Superior temporal gyrus (tissue), 1 donor: ENCODE measurements at regions not wholly inside any gene's neighbourhood (a gene's known extent, or its start where the extent isn't known, plus 50 kb on each side); places are given as distances from the start of the nearest gene placed in this dataset.

Source experiments
- DNase-seq: peaks from one replicate; pipeline ENCODE4 v3.0.0-alpha.2; 2016; ENCODE audit errors: extremely low spot score

DNA sequence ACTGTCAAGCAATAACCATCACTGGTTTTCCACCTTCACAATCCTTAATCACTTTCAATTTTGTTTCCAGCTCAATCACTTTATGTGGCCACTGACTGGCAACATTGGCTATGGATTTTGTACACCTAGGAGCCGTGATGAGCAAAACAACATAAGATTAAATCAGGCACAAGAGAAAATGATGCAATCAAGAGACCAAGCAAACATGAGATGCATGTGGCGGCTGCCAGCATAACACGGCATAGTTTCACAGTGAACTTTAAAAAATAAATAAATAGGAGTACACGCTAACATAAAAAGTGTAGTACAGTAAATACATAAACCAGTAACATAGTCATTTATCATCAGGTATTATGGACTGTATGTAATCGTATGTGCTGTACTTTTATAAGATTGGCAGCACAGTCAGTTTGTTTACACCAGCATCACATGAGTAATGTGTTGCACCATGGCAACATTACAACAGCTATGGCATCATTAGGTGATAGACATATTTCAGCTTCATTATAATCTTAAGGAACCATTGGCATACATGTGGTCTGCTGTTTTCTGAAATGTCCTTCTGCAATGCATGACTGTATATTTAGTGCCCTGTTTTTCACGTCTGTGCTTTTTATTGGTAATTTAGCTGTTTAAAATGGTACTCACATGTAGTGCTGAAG lies 83.3 kb upstream of the PRDM11 start:
- DNase-seq = no peak

GRCh38 chr11:45063669-45064068 lies 82.8 kb upstream of the PRDM11 start:
- no peak for DNase-seq

DNA sequence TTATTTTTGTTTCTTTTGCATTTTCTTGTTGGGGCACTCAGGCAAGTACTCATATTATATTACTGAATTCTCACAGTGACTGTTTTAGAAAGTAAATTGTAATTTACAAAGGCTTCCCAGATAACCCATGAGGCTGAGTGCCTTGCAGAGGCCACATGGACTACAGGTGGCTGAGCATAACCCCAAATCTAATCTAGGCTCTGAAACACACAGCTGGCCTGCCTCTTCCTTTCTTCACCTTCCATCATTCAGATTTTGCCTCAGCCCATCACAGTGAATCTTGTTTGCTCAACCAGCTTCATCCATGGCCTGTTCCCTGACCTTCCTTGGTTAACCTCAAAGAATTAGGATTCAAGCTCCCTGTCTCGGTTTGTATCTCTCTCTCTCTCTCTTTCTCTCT lies 78.5 kb upstream of the PRDM11 start:
- DNase-seq = no peak

GRCh38 chr11:45071232-45071631 lies 75.2 kb upstream of the PRDM11 start:
- DNase-seq = no peak

- no peak for DNase-seq
Observed at GRCh38 chr11:45073685-45074141, 72.7 kb upstream of the PRDM11 start.

- no peak for DNase-seq
Observed at GRCh38 chr11:45075519-45075918, 70.9 kb upstream of the PRDM11 start.

- DNase-seq = no peak
Observed at GRCh38 chr11:45075952-45076351, 70.5 kb upstream of the PRDM11 start.

DNA sequence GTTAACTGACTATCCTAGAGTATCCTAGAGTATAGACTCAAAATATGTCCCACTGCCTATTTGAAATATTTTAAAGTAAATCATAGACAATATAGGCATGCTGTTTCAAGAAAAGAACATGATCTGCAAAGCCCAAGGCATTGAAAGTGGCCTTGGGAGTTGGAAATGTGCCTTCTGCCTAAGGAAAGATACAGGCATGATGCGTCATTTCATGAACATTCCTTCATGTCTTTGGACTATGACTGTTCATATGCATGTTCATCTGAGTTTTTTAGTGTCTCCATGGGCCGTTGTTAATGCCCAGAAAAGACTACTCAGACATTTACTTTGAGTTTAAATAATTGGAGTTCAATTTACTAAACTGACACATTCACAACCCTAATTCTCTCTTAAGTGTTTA lies 69.7 kb upstream of the PRDM11 start:
- DNase-seq = no peak

- peak; percentile 51 for DNase-seq
Observed at GRCh38 chr11:45078236-45079074, 68.0 kb upstream of the PRDM11 start.

- DNase-seq = peak; percentile 52
Observed at GRCh38 chr11:45079075-45079444, 67.4 kb upstream of the PRDM11 start.

DNA sequence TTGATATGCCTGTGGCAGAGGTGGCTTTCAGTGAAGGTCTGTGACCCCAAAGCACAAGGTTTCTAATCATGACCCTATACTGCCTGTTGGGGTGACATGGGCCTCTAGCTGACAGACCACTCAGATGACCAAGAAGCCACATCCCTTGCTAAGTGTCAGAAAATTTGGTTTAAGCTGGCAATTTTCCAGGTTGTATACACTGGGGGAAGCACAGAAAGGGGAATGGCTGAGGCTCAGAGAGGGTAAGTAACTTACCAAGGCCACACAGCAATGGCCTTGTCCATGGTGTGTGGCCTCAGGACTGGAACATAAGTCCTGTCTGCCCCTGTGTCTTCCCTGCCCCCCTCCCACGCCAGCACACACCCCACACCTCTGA lies 66.9 kb upstream of the PRDM11 start:
- DNase-seq = no peak

GRCh38 chr11:45079943-45080719 lies 66.3 kb upstream of the PRDM11 start:
- no peak for DNase-seq

GRCh38 chr11:45082744-45083543 lies 63.5 kb upstream of the PRDM11 start:
- no peak for DNase-seq

DNA sequence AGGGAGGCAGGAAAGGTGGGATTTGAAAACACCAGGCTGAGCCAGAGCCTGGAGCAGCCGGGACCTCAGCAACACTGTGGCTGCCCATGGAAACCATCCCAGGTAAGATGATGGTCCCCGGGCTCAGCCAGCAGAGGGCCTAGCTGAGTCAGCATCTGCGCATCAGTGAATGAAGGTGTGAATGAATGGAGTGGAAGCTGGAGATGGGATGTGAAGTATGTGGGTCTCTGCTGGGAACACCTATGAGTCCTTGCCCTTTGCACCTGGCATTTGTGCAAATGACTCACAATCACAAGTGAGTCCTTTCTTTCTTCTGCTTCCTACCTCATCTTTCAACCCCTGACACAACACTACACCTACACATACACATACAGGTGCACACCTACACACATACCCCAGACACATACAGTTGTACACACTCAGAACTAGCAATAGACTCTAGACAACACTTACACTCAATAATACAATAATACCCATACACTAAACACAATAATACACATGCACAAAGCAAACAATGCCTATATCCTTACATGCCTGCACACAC lies 62.8 kb upstream of the PRDM11 start:
- no peak for DNase-seq

GRCh38 chr11:45085646-45086501 lies 60.6 kb upstream of the PRDM11 start:
- DNase-seq = no peak

DNA sequence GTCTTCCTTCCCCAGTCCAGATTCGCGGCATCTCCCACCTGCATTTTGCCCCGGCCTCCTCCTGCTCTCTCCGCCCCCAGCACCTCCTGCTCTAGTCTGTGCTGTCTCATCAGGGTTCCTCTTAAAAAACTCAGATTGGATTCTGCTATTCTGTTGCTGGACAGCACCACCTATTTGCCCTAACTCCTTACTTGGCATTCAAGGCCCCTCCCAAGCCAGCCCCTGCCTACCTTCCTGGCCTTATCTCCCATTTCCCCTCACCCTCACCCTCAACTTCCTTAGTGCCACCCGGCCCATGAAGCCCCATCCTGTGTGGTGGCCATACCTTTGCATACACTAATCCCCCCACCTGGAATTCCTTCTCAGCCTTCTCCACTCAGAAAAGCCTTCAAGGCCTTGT lies 59.9 kb upstream of the PRDM11 start:
- DNase-seq = no peak

GRCh38 chr11:45087086-45087899 lies 59.1 kb upstream of the PRDM11 start:
- no peak for DNase-seq

GRCh38 chr11:45087900-45088160 lies 58.6 kb upstream of the PRDM11 start:
- DNase-seq = no peak

GRCh38 chr11:45089251-45089650 lies 57.2 kb upstream of the PRDM11 start:
- peak; percentile 54 for DNase-seq
